HG02763 (cell line): ENCODE measurements at regions not wholly inside any gene's neighbourhood (a gene's known extent, or its start where the extent isn't known, plus 50 kb on each side); places are given as distances from the start of the nearest gene placed in this dataset.
"Not testable (repeated sequence)": the region's sequence is repeated elsewhere in the genome, so short reads cannot be mapped to it uniquely, and the experiment has no call there.

Source experiments
- ATAC-seq: cut with Tn5 transposase; IDR thresholded peaks from one replicate; pipeline ENCODE4 v1.9.1; 2021; ENCODE audit warnings: mild to moderate bottlenecking, moderate library complexity; ENCODE audit not compliant: unreplicated experiment

- ATAC-seq: no peak
These were observed 399.5 kb upstream of the TNRC6C start for GRCh38 chr17:77558846-77559626.

- ATAC-seq: no peak
These were observed 398.1 kb upstream of the TNRC6C start for GRCh38 chr17:77560381-77560780.

GRCh38 chr17:77560841-77561240, 397.7 kb upstream of the TNRC6C start:
- ATAC-seq: no peak

GRCh38 chr17:77562361-77562760, 396.1 kb upstream of the TNRC6C start:
- not testable (repeated sequence) for ATAC-seq

- ATAC-seq: no peak
These were observed 394.9 kb upstream of the TNRC6C start for GRCh38 chr17:77563439-77564102.

GRCh38 chr17:77564278-77564920, 394.1 kb upstream of the TNRC6C start:
- no peak for ATAC-seq

GRCh38 chr17:77565166-77565565, 393.3 kb upstream of the TNRC6C start:
- ATAC-seq: no peak

- no peak for ATAC-seq
These were observed 392.4 kb upstream of the TNRC6C start for GRCh38 chr17:77566151-77566550.

- ATAC-seq: no peak
These were observed 391.9 kb upstream of the TNRC6C start for GRCh38 chr17:77566566-77567138.

- ATAC-seq: no peak
These were observed 390.0 kb upstream of the TNRC6C start for GRCh38 chr17:77568540-77568939.

- ATAC-seq: no peak
These were observed 388.5 kb upstream of the TNRC6C start for GRCh38 chr17:77569846-77570564.

GRCh38 chr17:77570565-77570898, 388.0 kb upstream of the TNRC6C start:
- ATAC-seq: no peak

- ATAC-seq: no peak
These were observed 387.1 kb upstream of the TNRC6C start for GRCh38 chr17:77571155-77571981.

GRCh38 chr17:77572065-77572601, 386.4 kb upstream of the TNRC6C start:
- no peak for ATAC-seq

- no peak for ATAC-seq
These were observed 385.7 kb upstream of the TNRC6C start for GRCh38 chr17:77572851-77573250.

- ATAC-seq: no peak
These were observed 381.0 kb upstream of the TNRC6C start for GRCh38 chr17:77577491-77577890.

- ATAC-seq: no peak
These were observed 379.4 kb upstream of the TNRC6C start for GRCh38 chr17:77579131-77579530.

GRCh38 chr17:77579682-77580081, 378.8 kb upstream of the TNRC6C start:
- no peak for ATAC-seq

- ATAC-seq: no peak
These were observed 377.8 kb upstream of the TNRC6C start for GRCh38 chr17:77580531-77581270.
